Prostate gland (tissue), 2 donors: ENCODE measurements at regions not wholly inside any gene's neighbourhood (a gene's known extent, or its start where the extent isn't known, plus 50 kb on each side); places are given as distances from the start of the nearest gene placed in this dataset.

Experiments used
- POLR2AphosphoS5 ChIP-seq: sonication (generic); formaldehyde crosslinking; IDR thresholded peaks from one replicate; pipeline ENCODE4 v1.6.1; 2017; ENCODE audit warnings: antibody characterized with exemption
- TF ChIP-seq, protein P1 (sequence below), 4 experiments: fragments of 200-600 bp in 2 of 4; fragments of 450-650 bp in 2 of 4; sonication (generic) in 2 of 4; IDR thresholded peaks; 1 replicate in 3 of 4; 2 replicates in 1 of 4; pipeline ENCODE4 v1.5.1; 2016 to 2019; ENCODE audit warnings: antibody characterized with exemption in 4 of 4, mild to moderate bottlenecking in 2 of 4, moderate library complexity in 2 of 4

DNA sequence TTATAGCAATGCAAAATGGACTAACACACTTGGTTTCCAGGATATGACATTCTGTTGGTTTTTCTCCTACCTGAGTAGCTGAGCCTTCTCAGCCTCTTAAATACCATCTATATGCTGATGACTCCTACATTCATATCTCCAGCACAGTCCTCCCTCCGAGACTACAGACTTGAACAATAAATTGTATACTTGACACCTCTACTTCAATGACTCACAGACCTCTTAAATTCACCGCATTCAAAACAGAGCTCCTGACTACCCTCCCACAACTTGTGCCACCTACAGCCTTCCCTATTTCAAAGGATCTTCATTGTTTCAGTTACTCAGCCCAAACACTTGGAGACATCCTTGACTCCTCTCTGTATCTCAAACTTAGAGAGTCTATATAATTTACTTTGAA is 66.8 kb upstream of the ASB17 start:
- TF ChIP-seq, protein P1, sequence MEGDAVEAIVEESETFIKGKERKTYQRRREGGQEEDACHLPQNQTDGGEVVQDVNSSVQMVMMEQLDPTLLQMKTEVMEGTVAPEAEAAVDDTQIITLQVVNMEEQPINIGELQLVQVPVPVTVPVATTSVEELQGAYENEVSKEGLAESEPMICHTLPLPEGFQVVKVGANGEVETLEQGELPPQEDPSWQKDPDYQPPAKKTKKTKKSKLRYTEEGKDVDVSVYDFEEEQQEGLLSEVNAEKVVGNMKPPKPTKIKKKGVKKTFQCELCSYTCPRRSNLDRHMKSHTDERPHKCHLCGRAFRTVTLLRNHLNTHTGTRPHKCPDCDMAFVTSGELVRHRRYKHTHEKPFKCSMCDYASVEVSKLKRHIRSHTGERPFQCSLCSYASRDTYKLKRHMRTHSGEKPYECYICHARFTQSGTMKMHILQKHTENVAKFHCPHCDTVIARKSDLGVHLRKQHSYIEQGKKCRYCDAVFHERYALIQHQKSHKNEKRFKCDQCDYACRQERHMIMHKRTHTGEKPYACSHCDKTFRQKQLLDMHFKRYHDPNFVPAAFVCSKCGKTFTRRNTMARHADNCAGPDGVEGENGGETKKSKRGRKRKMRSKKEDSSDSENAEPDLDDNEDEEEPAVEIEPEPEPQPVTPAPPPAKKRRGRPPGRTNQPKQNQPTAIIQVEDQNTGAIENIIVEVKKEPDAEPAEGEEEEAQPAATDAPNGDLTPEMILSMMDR (IDR thresholded peaks at IDR 0.05), result no peak
- TF ChIP-seq POLR2AphosphoS5, result no peak
